ENCODE measurements at regions not wholly inside any gene's neighbourhood (a gene's known extent, or its start where the extent isn't known, plus 50 kb on each side); places are given as distances from the start of the nearest gene placed in this dataset.

DNA sequence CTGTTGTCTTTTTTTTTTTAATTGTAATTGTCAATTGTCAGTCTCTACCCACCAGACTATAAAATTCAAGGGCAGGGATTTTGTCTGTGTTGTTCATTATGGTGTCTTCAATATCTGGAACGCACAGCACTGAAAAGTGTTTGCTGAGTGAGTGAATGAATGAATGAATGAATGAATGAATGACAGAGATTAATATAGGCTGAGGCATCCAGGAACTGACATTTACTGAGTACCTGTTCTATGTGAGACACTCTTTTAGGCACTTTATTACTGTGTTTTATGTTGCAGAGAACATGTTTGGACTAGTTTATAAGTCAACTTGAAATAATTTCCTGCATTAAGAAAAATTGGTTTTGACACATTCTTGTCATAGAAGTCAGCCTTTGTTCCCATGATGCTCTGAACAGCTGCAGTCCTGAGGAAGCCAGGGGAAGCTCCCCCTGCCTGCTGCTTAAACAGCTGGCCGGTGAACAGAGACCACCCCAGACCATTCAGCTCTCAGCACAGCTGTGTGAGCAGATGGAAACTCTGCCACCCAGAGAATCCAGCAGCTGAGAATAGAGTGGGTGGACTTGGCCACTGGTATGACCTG, 160.7 kb upstream of the CCND2 start:
- H3K9me3 ChIP-seq (ENCODE audit: low read depth, low read length, poor library complexity, severe bottlenecking), result no peaks in the 10 kb centered on the region
- H3K4me3 ChIP-seq (ENCODE audit: low read depth, low read length, poor library complexity, severe bottlenecking), result no peak overlapping the region
- TF ChIP-seq EZH2 (IDR thresholded peaks at IDR 0.05; ENCODE audit: borderline replicate concordance, low read depth, low read length, poor library complexity, severe bottlenecking), result no peak
- TF ChIP-seq, protein P1, sequence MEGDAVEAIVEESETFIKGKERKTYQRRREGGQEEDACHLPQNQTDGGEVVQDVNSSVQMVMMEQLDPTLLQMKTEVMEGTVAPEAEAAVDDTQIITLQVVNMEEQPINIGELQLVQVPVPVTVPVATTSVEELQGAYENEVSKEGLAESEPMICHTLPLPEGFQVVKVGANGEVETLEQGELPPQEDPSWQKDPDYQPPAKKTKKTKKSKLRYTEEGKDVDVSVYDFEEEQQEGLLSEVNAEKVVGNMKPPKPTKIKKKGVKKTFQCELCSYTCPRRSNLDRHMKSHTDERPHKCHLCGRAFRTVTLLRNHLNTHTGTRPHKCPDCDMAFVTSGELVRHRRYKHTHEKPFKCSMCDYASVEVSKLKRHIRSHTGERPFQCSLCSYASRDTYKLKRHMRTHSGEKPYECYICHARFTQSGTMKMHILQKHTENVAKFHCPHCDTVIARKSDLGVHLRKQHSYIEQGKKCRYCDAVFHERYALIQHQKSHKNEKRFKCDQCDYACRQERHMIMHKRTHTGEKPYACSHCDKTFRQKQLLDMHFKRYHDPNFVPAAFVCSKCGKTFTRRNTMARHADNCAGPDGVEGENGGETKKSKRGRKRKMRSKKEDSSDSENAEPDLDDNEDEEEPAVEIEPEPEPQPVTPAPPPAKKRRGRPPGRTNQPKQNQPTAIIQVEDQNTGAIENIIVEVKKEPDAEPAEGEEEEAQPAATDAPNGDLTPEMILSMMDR (conservative IDR thresholded peaks at IDR 0.05; ENCODE audit: low read depth, low read length), result no peak
- ChIA-PET POLR2A (ENCODE audit: low non-redundant PET) (no interaction called here), CTCF (no interaction called here)
- intact Hi-C loops (cut with micrococcal nuclease; ENCODE audit: unreplicated experiment), result no loop called here
- no peaks in the 10 kb centered on the region for H3K4me1 ChIP-seq (ENCODE audit: insufficient read depth, low read length, poor library complexity, severe bottlenecking)
- DNase-seq (ENCODE audit: low spot score), result no peak
- H3K27ac ChIP-seq (ENCODE audit: low read depth, low read length, poor library complexity, severe bottlenecking), result no peak overlapping the region
- BruUV-seq (replicated peaks), result no TSS peak
- no peaks in the 10 kb centered on the region for H3K36me3 ChIP-seq (ENCODE audit: insufficient read depth, low read length, poor library complexity, severe bottlenecking)
- H3K27me3 ChIP-seq (replicated peaks; ENCODE audit: insufficient read depth, low read depth, low read length, poor library complexity), result peaks cover 12% of the 10 kb centered on the region

DNA sequence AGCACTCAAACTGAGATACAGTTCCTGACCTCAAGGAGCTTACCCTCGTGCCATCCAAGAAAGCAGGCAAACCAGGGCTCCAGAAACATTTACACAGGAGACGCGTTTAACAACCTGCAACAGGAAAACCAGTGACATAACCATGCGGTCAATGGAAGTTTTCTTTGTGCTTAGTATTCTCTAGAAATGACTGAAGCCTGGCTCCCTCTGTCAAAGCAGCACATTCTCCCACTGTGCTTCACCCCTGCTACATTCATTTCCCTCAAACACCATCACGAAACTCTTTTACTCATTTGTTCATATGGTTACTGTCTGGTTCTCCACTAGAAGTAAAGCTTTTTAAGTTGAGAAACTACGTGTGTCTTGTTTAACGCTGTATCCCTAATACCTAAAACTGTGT, 161.3 kb upstream of the CCND2 start:
- H3K27me3 ChIP-seq (replicated peaks; ENCODE audit: insufficient read depth, low read depth, low read length, poor library complexity), result peaks cover 9% of the 10 kb centered on the region
- intact Hi-C loops (cut with micrococcal nuclease; ENCODE audit: unreplicated experiment), result no loop called here
- ChIA-PET CTCF (no interaction called here), POLR2A (ENCODE audit: low non-redundant PET) (no interaction called here)
- H3K9me3 ChIP-seq (ENCODE audit: low read depth, low read length, poor library complexity, severe bottlenecking), result no peaks in the 10 kb centered on the region
- BruUV-seq (replicated peaks), result no TSS peak
- H3K36me3 ChIP-seq (ENCODE audit: insufficient read depth, low read length, poor library complexity, severe bottlenecking), result no peaks in the 10 kb centered on the region
- no peaks in the 10 kb centered on the region for H3K4me1 ChIP-seq (ENCODE audit: insufficient read depth, low read length, poor library complexity, severe bottlenecking)
- no peak for DNase-seq (ENCODE audit: low spot score)
- no peak overlapping the region for H3K4me3 ChIP-seq (ENCODE audit: low read depth, low read length, poor library complexity, severe bottlenecking)
- TF ChIP-seq EZH2 (IDR thresholded peaks at IDR 0.05; ENCODE audit: borderline replicate concordance, low read depth, low read length, poor library complexity, severe bottlenecking), result no peak
- TF ChIP-seq, protein P1 (conservative IDR thresholded peaks at IDR 0.05; ENCODE audit: low read depth, low read length), result no peak
- H3K27ac ChIP-seq (ENCODE audit: low read depth, low read length, poor library complexity, severe bottlenecking), result no peak overlapping the region

DNA sequence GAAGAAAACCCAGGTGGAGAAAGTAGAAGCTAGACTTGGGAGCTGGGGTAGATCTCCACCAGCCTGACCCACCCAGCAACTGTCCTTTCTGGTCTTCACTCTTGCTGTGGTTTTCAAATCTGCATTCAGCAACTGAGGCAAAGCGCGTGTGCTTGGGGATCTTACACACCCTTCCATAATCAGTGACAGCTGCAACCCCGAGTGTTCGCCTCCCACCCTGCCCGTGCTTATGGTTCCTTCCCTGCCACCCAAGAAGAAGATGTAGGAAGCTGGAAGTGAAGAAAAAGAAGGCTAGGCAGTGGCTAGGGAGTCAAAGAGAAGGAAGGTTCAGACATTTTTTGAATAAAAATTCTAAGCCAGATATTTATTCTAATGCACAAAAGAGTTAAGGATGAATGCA, 162.6 kb upstream of the CCND2 start:
- Histone ChIP-seq H3K9me3 (ENCODE audit: low read depth, low read length, poor library complexity, severe bottlenecking) (no peaks in the 10 kb centered on the region), H3K27ac (ENCODE audit: low read depth, low read length, poor library complexity, severe bottlenecking) (no peak overlapping the region), H3K36me3 (ENCODE audit: insufficient read depth, low read length, poor library complexity, severe bottlenecking) (no peaks in the 10 kb centered on the region), H3K4me3 (ENCODE audit: low read depth, low read length, poor library complexity, severe bottlenecking) (no peak overlapping the region), H3K4me1 (ENCODE audit: insufficient read depth, low read length, poor library complexity, severe bottlenecking) (no peaks in the 10 kb centered on the region), H3K27me3 (replicated peaks; ENCODE audit: insufficient read depth, low read depth, low read length, poor library complexity) (peaks cover 18% of the 10 kb centered on the region)
- ChIA-PET POLR2A (ENCODE audit: low non-redundant PET) (no interaction called here), CTCF (interaction anchor here (0.6 kb wide), 1 partner anchor 13 kb away, joined by 3 read pairs; no protein-coding TSS in a partner anchor)
- DNase-seq (ENCODE audit: low spot score), result no peak
- BruUV-seq (replicated peaks), result no TSS peak
- TF ChIP-seq EZH2 (IDR thresholded peaks at IDR 0.05; ENCODE audit: borderline replicate concordance, low read depth, low read length, poor library complexity, severe bottlenecking), result no peak
- TF ChIP-seq, protein P1 (conservative IDR thresholded peaks at IDR 0.05; ENCODE audit: low read depth, low read length), result no peak
- intact Hi-C loops (cut with micrococcal nuclease; ENCODE audit: unreplicated experiment), result no loop called here

All from A673 (cell line).